Mesenchymal stem cell (in vitro differentiated cells and primary cell): ENCODE measurements at regions not wholly inside any gene's neighbourhood (a gene's known extent, or its start where the extent isn't known, plus 50 kb on each side); places are given as distances from the start of the nearest gene placed in this dataset.

Experiments used
- DNase-seq: peaks from one replicate; pipeline ENCODE4 v3.0.0-alpha.2; 2013
- H2AFZ ChIP-seq: one replicate; pipeline ENCODE4 v1.6.1; 2013; ENCODE audit warnings: low read depth, mild to moderate bottlenecking, control low read depth, inconsistent platforms, low read length, moderate library complexity
- H2AK5ac ChIP-seq: 2 replicates; pipeline ENCODE4 v1.6.1; 2013; ENCODE audit warnings: low read length, moderate library complexity, mild to moderate bottlenecking, inconsistent platforms; ENCODE audit not compliant: severe bottlenecking
- H2BK120ac ChIP-seq: one replicate; pipeline ENCODE4 v1.6.1; 2013; ENCODE audit warnings: low read depth, mild to moderate bottlenecking, inconsistent platforms, low read length, moderate library complexity
- H2BK12ac ChIP-seq, 2 experiments: one replicate each; pipeline ENCODE4 v1.6.1; 2013; ENCODE audit warnings: inconsistent platforms in 2 of 2, low read length in 2 of 2, mild to moderate bottlenecking in 2 of 2, moderate library complexity in 2 of 2, control low read depth in 1 of 2
- H2BK15ac ChIP-seq: one replicate; pipeline ENCODE4 v1.6.1; 2013; ENCODE audit warnings: mild to moderate bottlenecking, low read depth, inconsistent platforms; ENCODE audit not compliant: poor library complexity, severe bottlenecking
- H2BK5ac ChIP-seq: 2 replicates; pipeline ENCODE4 v1.6.1; 2013; ENCODE audit warnings: low read depth, mild to moderate bottlenecking, low read length, control low read depth, inconsistent platforms; ENCODE audit not compliant: poor library complexity, severe bottlenecking
- H3K14ac ChIP-seq, 2 experiments: one replicate each; pipeline ENCODE4 v1.6.1; 2013; ENCODE audit warnings: inconsistent platforms in 2 of 2, low read length in 2 of 2, control low read depth in 1 of 2, mild to moderate bottlenecking in 1 of 2, moderate library complexity in 1 of 2
- H3K18ac ChIP-seq, 2 experiments: one replicate each; pipeline ENCODE4 v1.6.1; 2013; ENCODE audit warnings: inconsistent platforms in 2 of 2, low read length in 2 of 2, control low read depth in 1 of 2, low read depth in 1 of 2, mild to moderate bottlenecking in 1 of 2
- H3K23ac ChIP-seq, 2 experiments: one replicate each; pipeline ENCODE4 v1.6.1; 2013; ENCODE audit warnings: inconsistent platforms in 2 of 2, low read length in 2 of 2, mild to moderate bottlenecking in 2 of 2, moderate library complexity in 2 of 2, control low read depth in 1 of 2
- H3K27ac ChIP-seq: 2 replicates; pipeline ENCODE4 v1.5.1; 2013; ENCODE audit warnings: mild to moderate bottlenecking, moderate library complexity, low read length, control low read depth, inconsistent platforms; ENCODE audit not compliant: poor library complexity, severe bottlenecking
- H3K27me3 ChIP-seq, 2 experiments: 2 replicates each; pipeline versions ENCODE4 v1.6.1 to v1.7.0; 2013; ENCODE audit warnings: low read length in 2 of 2, mild to moderate bottlenecking in 2 of 2, moderate library complexity in 2 of 2, control low read depth in 1 of 2, inconsistent platforms in 1 of 2; ENCODE audit not compliant: control insufficient read depth in 1 of 2, insufficient read depth in 1 of 2
- H3K36me3 ChIP-seq, 2 experiments: 2 replicates each; pipeline versions ENCODE4 v1.6.1 to v1.7.0; 2013; ENCODE audit warnings: low read length in 2 of 2, control low read depth in 1 of 2, inconsistent platforms in 1 of 2, low read depth in 1 of 2, mild to moderate bottlenecking in 1 of 2; ENCODE audit not compliant: insufficient read depth in 2 of 2, control insufficient read depth in 1 of 2
- H3K4ac ChIP-seq, 2 experiments: one replicate each; pipeline ENCODE4 v1.6.1; 2013; ENCODE audit warnings: inconsistent platforms in 2 of 2, low read length in 2 of 2, mild to moderate bottlenecking in 2 of 2, moderate library complexity in 2 of 2, control low read depth in 1 of 2, low read depth in 1 of 2
- H3K4me1 ChIP-seq: 2 replicates; pipeline ENCODE4 v1.6.1; 2013; ENCODE audit warnings: low read depth, low read length, control low read depth; ENCODE audit not compliant: control insufficient read depth, insufficient read depth
- H3K4me2 ChIP-seq: 2 replicates; pipeline ENCODE4 v1.6.1; 2013; ENCODE audit warnings: low read length, mild to moderate bottlenecking, inconsistent platforms; ENCODE audit not compliant: poor library complexity, severe bottlenecking
- H3K4me3 ChIP-seq, 2 experiments: 2 replicates each; pipeline versions ENCODE4 v1.5.1 to v1.7.0; 2013; ENCODE audit warnings: low read length in 2 of 2, mild to moderate bottlenecking in 2 of 2, control low read depth in 1 of 2, low read depth in 1 of 2; ENCODE audit not compliant: insufficient read depth in 1 of 2
- H3K79me1 ChIP-seq: replicated peaks from 2 replicates; pipeline ENCODE4 v1.6.1; 2013; ENCODE audit warnings: mild to moderate bottlenecking, control low read depth, low read length, inconsistent platforms; ENCODE audit not compliant: poor library complexity, severe bottlenecking
- H3K9ac ChIP-seq: 2 replicates; pipeline ENCODE4 v1.7.0; 2013; ENCODE audit warnings: mild to moderate bottlenecking, low read length, moderate library complexity
- H3K9me3 ChIP-seq: 2 replicates; pipeline ENCODE4 v1.7.0; 2013; ENCODE audit warnings: mild to moderate bottlenecking, low read length; ENCODE audit not compliant: control insufficient read depth
- H4K8ac ChIP-seq: one replicate; pipeline ENCODE4 v1.6.1; 2013; ENCODE audit warnings: inconsistent platforms, mild to moderate bottlenecking, low read length, moderate library complexity
- H4K91ac ChIP-seq: one replicate; pipeline ENCODE4 v1.6.1; 2013; ENCODE audit warnings: mild to moderate bottlenecking, low read length, inconsistent platforms
- WGBS: methylation state at CpG from one replicate; pipeline ENCODE4 v1.1.7; 2013; ENCODE audit warnings: mixed read lengths; 5-methylcytosine and 5-hydroxymethylcytosine counted together

DNA sequence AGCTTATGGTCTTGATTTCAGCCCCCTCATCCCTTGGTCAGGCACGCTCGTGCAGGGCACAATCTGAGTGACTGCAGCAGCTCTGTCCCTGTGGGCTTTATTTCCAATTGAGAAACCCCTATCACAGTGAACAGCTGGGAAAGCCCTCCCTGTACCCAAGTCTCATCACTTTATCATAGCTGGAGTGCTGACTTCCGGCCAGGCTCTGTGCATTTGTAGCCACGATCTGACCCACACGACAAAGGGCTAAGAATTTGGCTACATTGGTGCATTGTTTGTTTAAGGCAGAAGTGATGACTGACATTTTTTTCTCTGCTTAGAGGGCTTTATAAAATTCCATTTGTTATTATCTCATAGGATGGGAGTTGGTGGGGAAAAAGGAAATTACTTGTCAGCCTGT, 184.4 kb downstream of the KCNS3 start:
- H3K4me2 ChIP-seq: no peak overlapping the region
- peak; percentile 65 for DNase-seq
- H2BK120ac ChIP-seq: no peak overlapping the region
- no peak overlapping the region for H3K18ac ChIP-seq
- H3K36me3 ChIP-seq: no peaks in the 10 kb centered on the region
- H4K91ac ChIP-seq: no peak overlapping the region
- H2BK12ac ChIP-seq: no peak overlapping the region
- no peak overlapping the region for H3K4me3 ChIP-seq
- H3K79me1 ChIP-seq: no peaks in the 10 kb centered on the region
- no peak overlapping the region for H2BK5ac ChIP-seq
- no peak overlapping the region for H3K9ac ChIP-seq
- no peak overlapping the region for H2AFZ ChIP-seq
- H3K27me3 ChIP-seq: peaks cover 0 to 2% of the 10 kb centered on the region in 2 experiments
- H3K14ac ChIP-seq: no peak overlapping the region
- no peak overlapping the region for H4K8ac ChIP-seq
- 39% methylated on average over 5 of the region's 5 CpGs for WGBS
- no peak overlapping the region for H2BK15ac ChIP-seq
- H3K27ac ChIP-seq: no peak overlapping the region
- no peak overlapping the region for H3K23ac ChIP-seq
- no peak overlapping the region for H2AK5ac ChIP-seq
- H3K4ac ChIP-seq: no peak overlapping the region
- no peaks in the 10 kb centered on the region for H3K9me3 ChIP-seq
- H3K4me1 ChIP-seq: no peaks in the 10 kb centered on the region

DNA sequence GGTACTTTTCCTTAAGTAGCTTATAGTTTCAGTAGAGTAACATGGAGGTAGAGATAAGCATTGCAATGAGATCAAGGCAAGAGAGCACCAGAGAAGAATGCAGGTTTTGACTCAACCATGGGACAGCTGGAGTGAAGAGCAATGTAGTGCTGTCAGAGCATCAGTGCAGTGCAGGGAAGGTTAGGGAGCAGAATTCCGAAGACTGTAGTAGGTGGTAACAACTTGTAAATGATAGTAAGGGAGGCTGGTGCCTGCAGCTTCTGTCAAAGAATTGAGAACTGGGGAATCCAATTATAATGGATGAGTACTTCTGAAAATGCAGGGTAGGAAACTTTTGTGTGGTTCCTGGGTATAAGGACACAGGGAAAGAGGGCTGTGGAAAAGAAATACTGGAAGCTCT, 183.2 kb downstream of the KCNS3 start:
- H3K36me3 ChIP-seq: no peaks in the 10 kb centered on the region
- no peak overlapping the region for H2BK5ac ChIP-seq
- H2BK15ac ChIP-seq: no peak overlapping the region
- no peak overlapping the region for H3K14ac ChIP-seq
- H3K23ac ChIP-seq: no peak overlapping the region
- H3K27ac ChIP-seq: no peak overlapping the region
- peaks cover 0 to 2% of the 10 kb centered on the region in 2 experiments for H3K27me3 ChIP-seq
- H3K4me3 ChIP-seq: no peak overlapping the region
- no peak overlapping the region for H4K8ac ChIP-seq
- H3K9ac ChIP-seq: no peak overlapping the region
- no peaks in the 10 kb centered on the region for H3K79me1 ChIP-seq
- no peak for DNase-seq
- no peak overlapping the region for H2AFZ ChIP-seq
- H2BK120ac ChIP-seq: no peak overlapping the region
- no peaks in the 10 kb centered on the region for H3K4me1 ChIP-seq
- no peak overlapping the region for H3K4me2 ChIP-seq
- WGBS: 88% methylated on average over 1 of the region's 1 CpG
- H3K9me3 ChIP-seq: no peaks in the 10 kb centered on the region
- H2AK5ac ChIP-seq: no peak overlapping the region
- H2BK12ac ChIP-seq: no peak overlapping the region
- no peak overlapping the region for H4K91ac ChIP-seq
- H3K18ac ChIP-seq: no peak overlapping the region
- peak overlapping the region in 1 of 2 experiments; percentile 24 for H3K4ac ChIP-seq

DNA sequence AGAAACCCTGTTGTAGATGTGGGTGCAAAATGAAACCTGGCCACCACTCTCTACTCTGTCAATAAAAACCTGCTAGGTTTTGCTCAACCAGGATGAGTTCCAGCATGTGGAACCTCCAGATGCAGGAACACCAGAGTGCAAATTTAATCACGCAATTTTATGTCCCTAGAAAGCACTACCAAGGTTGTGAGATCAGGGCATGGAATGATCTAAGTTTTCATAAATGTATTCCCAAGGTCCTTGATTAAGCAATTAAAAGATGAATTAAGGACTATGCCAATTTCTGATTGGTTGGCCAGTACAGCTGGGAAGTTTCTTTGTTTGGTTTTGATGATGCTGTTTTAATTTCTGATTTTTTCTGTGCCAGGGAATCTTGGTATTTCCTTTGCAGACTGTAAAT, 179.2 kb downstream of the KCNS3 start:
- Histone ChIP-seq H3K4me3 (no peak overlapping the region), H2BK5ac (no peak overlapping the region), H3K79me1 (no peaks in the 10 kb centered on the region), H4K91ac (no peak overlapping the region), H3K4me2 (no peak overlapping the region), H3K9me3 (no peaks in the 10 kb centered on the region), H3K36me3 (no peaks in the 10 kb centered on the region), H2AFZ (no peak overlapping the region), H3K27me3 (peaks cover 0 to 2% of the 10 kb centered on the region in 2 experiments), H4K8ac (no peak overlapping the region), H2BK15ac (no peak overlapping the region), H2AK5ac (no peak overlapping the region), H3K27ac (no peak overlapping the region), H3K4me1 (no peaks in the 10 kb centered on the region), H3K14ac (no peak overlapping the region), H3K9ac (no peak overlapping the region), H2BK120ac (no peak overlapping the region), H3K4ac (no peak overlapping the region), H2BK12ac (no peak overlapping the region), H3K23ac (no peak overlapping the region), H3K18ac (no peak overlapping the region)
- 100% methylated on average over 1 of the region's 1 CpG for whole genome bisulfite sequencing
- DNase-seq: no peak

DNA sequence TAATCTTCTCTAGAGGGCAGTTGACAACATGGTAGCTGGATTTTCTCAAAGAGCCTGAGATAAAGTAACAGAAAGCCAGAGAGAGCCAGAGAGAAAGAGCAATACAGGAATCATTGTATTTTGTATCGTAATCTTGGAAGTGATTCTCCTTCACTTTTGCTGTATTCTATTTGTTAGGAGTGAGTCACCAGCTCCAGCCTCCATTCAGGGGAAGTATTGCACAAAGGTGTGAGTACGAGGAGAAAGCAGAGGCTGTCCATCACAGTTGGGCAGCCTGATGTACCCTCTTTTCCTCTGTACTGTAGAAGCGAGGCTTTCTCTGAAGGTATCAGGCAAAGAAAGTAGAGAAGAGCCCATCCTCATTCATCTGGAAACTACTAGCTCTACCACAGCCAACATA, 176.8 kb downstream of the KCNS3 start:
- H2BK15ac ChIP-seq: no peak overlapping the region
- H3K27ac ChIP-seq: no peak overlapping the region
- no peak overlapping the region for H3K9ac ChIP-seq
- no peak overlapping the region for H4K8ac ChIP-seq
- DNase-seq: no peak
- no peaks in the 10 kb centered on the region for H3K79me1 ChIP-seq
- H3K4me2 ChIP-seq: no peak overlapping the region
- no peak overlapping the region for H2AFZ ChIP-seq
- no peak overlapping the region for H4K91ac ChIP-seq
- no peaks in the 10 kb centered on the region for H3K9me3 ChIP-seq
- no peak overlapping the region for H2BK120ac ChIP-seq
- H3K4ac ChIP-seq: no peak overlapping the region
- no peak overlapping the region for H3K23ac ChIP-seq
- no peak overlapping the region for H2AK5ac ChIP-seq
- no peak overlapping the region for H2BK12ac ChIP-seq
- H3K27me3 ChIP-seq: peaks cover 2 to 3% of the 10 kb centered on the region in 2 experiments
- no peaks in the 10 kb centered on the region for H3K36me3 ChIP-seq
- no peaks in the 10 kb centered on the region for H3K4me1 ChIP-seq
- no peak overlapping the region for H2BK5ac ChIP-seq
- WGBS: 78% methylated on average over 3 of the region's 3 CpGs
- no peak overlapping the region for H3K14ac ChIP-seq
- no peak overlapping the region for H3K4me3 ChIP-seq
- no peak overlapping the region for H3K18ac ChIP-seq
